Esophagus squamous epithelium (tissue), 5 donors: ENCODE measurements at regions not wholly inside any gene's neighbourhood (a gene's known extent, or its start where the extent isn't known, plus 50 kb on each side); places are given as distances from the start of the nearest gene placed in this dataset.
"Not testable (repeated sequence)": the region's sequence is repeated elsewhere in the genome, so short reads cannot be mapped to it uniquely, and the experiment has no call there.

ENCODE experiments used
- DNase-seq: peaks from one replicate; lab custom pipeline; 2025; lab: John Stamatoyannopoulos, UW
- H3K27ac ChIP-seq, 4 donors: fragments of 200-600 bp; sonication (generic); one replicate each; pipeline ENCODE4 v1.5.1; 2016 to 2019; ENCODE audit warnings: mild to moderate bottlenecking in 1 of 4
- H3K27me3 ChIP-seq, 4 donors: fragments of 200-600 bp; sonication (generic); 1 replicate in 3 of 4; 2 replicates in 1 of 4; pipeline versions ENCODE4 v1.5.1 to v1.6.0; 2017 to 2021; ENCODE audit warnings: antibody characterized with exemption in 1 of 4
- H3K36me3 ChIP-seq, 3 donors: fragments of 200-600 bp; sonication (generic); one replicate each; pipeline ENCODE4 v1.5.1; 2016 to 2019
- H3K4me1 ChIP-seq, 3 donors: fragments of 200-600 bp; sonication (generic); one replicate each; pipeline ENCODE4 v1.5.1; 2017 to 2019
- H3K4me3 ChIP-seq, 4 donors: fragments of 200-600 bp; sonication (generic); 1 replicate in 3 of 4; 2 replicates in 1 of 4; pipeline ENCODE4 v1.5.1; 2016 to 2019; ENCODE audit warnings: mild to moderate bottlenecking in 2 of 4, moderate library complexity in 1 of 4
- H3K9me3 ChIP-seq, 3 donors: fragments of 200-600 bp; sonication (generic); one replicate each; pipeline ENCODE4 v1.5.1; 2016 to 2019
- POLR2A ChIP-seq, 4 donors: fragments of 450-650 bp; IDR thresholded peaks; one replicate each; pipeline ENCODE4 v1.6.1; 2017; ENCODE audit warnings: antibody characterized with exemption in 4 of 4, mild to moderate bottlenecking in 4 of 4, moderate library complexity in 3 of 4
- WGBS, 2 donors: methylation state at CpG; one replicate each; pipeline ENCODE4 v1.1.5; 2018; 5-methylcytosine and 5-hydroxymethylcytosine counted together
- intact Hi-C: fragments of 100-400 bp; cut with DNase I; formaldehyde crosslinking; loops from one replicate; pipeline ENCODE4 v1.15.0; 2022
- TF ChIP-seq, protein P1 (sequence below), 6 experiments: fragments of 450-650 bp in 4 of 6; fragments of 200-600 bp in 2 of 6; sonication (generic) in 2 of 6; IDR thresholded peaks; one replicate each; pipeline ENCODE4 v1.5.1; 2016 to 2019; ENCODE audit warnings: antibody characterized with exemption in 6 of 6, mild to moderate bottlenecking in 4 of 6, moderate library complexity in 4 of 6
- donor health status: DM: yes; HTN: yes; CAD: no.

DNA sequence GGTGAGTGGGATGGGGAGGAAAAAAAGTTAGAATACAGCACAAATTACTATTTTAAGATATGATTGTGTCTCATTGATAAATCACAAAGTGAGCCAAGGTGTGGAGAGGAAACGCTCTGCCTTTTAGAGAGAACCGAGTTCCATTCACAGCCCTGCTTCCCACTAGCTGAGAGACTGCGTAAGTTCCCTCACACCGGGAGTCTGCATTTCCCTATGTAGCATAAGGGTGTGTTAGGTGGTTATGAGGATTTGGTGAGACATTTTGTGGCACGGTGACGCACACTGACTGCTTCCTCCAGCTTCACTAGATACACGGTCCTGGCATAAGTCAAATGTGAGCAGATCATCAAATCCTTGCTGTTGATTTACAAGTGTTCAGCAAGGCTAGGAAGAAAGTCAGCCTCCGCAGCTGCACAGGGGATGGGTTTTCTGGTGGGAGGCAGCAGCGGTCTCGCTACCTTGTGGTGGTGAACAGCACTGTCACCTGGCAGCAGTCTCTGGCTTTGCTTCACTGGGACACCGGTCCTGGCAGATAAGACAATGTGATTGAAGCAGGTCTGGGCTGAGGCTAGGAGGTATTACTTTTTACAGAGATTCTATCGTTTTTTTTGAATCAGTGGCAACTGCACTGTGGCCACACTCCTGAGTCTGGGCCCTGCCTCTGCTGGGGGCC lies 312.2 kb upstream of the B3GAT1 start:
- H3K27me3 ChIP-seq: peaks cover 0 to 32% (median 0%) of the 10 kb centered on the region in 4 donors
- no peak overlapping the region for H3K27ac ChIP-seq
- WGBS, 2 donors: 78 to 80% methylated on average over 8 to 12 of the region's 12 CpGs
- H3K4me3 ChIP-seq: no peak overlapping the region
- TF ChIP-seq, protein P1, sequence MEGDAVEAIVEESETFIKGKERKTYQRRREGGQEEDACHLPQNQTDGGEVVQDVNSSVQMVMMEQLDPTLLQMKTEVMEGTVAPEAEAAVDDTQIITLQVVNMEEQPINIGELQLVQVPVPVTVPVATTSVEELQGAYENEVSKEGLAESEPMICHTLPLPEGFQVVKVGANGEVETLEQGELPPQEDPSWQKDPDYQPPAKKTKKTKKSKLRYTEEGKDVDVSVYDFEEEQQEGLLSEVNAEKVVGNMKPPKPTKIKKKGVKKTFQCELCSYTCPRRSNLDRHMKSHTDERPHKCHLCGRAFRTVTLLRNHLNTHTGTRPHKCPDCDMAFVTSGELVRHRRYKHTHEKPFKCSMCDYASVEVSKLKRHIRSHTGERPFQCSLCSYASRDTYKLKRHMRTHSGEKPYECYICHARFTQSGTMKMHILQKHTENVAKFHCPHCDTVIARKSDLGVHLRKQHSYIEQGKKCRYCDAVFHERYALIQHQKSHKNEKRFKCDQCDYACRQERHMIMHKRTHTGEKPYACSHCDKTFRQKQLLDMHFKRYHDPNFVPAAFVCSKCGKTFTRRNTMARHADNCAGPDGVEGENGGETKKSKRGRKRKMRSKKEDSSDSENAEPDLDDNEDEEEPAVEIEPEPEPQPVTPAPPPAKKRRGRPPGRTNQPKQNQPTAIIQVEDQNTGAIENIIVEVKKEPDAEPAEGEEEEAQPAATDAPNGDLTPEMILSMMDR (IDR thresholded peaks at IDR 0.05): no peak
- no peak for TF ChIP-seq POLR2A (IDR thresholded peaks at IDR 0.05)
- intact Hi-C loops: no loop called here
- H3K9me3 ChIP-seq: no peaks in the 10 kb centered on the region
- H3K4me1 ChIP-seq: no peaks in the 10 kb centered on the region
- no peak for DNase-seq
- H3K36me3 ChIP-seq: no peaks in the 10 kb centered on the region

DNA sequence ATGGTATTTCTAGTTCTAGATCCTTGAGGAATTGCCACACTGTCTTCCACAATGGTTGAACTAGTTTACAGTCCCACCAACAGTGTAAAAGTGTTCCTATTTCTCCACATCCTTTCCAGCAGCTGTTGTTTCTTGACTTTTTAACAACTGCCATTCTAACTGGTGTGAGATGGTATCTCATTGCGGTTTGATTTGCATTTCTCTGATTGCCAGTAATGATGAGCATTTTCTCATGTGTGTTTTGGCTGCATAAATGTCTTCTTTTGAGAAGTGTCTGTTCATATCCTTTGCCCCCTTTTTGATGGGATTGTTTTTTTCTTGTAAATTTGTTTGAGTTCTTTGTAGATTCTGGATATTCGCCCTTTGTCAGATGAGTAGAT lies 308.6 kb upstream of the B3GAT1 start:
- H3K27ac ChIP-seq, H3K9me3 ChIP-seq, intact Hi-C loops, DNase-seq, H3K4me3 ChIP-seq, H3K36me3 ChIP-seq, H3K4me1 ChIP-seq: not testable (repeated sequence)
- H3K27me3 ChIP-seq: peaks cover 0 to 13% (median 0%) of the 10 kb centered on the region in 4 donors
- 86 to 94% methylated on average over 2 of the region's 2 CpGs for WGBS, 2 donors

DNA sequence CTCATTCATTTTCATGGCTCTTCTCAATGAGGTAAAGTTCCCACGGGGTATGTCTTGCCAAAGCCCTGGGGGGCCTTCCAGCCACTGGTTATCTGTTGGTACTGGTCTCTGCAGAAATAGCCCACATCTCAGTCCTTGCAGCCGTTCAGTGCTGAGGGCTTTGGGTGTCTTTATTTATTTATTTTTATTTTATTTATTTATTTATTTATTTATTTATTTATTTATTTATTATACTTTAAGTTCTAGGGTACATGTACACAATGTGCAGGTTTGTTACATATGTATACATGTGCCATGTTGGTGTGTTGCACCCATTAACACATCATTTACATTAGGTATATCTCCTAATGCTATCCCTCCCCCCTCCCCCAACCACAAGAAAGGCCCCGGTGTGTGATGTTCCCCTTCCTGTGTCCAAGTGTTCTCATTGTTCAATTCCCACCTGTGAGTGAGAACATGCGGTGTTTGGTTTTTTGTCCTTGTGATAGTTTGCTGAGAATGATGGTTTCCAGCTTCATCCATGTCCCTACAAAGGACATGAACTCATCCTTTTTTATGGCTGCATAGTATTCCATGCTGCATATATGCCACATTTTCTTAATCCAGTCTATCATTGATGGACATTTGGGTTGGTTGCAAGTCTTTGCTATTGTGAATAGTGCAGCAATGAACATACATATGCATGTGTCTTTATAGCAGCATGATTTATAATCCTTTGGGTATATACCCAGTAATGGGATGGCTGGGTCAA lies 308.1 kb upstream of the B3GAT1 start:
- H3K4me3 ChIP-seq, H3K9me3 ChIP-seq, intact Hi-C loops, H3K36me3 ChIP-seq, DNase-seq, H3K27ac ChIP-seq, H3K4me1 ChIP-seq, H3K27me3 ChIP-seq: not testable (repeated sequence)
- 76 to 87% methylated on average over 3 to 4 of the region's 4 CpGs for WGBS, 2 donors

DNA sequence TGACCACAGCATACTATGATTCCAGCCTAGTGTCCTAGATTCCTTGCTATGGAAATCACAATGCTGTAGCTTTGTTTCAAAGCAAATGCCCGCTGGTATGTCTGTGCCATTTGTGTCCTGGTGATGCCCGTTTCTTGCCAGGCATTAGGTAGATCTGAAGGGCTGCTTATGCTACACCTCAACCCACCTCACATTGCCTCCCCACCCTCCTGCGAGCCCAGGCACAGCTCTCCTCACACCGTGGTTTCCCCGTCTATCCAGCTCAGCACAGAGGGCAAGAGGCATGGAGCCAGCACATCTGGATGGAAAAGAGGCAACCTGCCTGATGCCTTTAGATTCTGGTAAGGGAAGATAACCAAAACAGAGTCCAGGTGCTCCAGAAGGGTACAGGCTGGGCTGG lies 307.4 kb upstream of the B3GAT1 start:
- TF ChIP-seq, protein P1 (IDR thresholded peaks at IDR 0.05): no peak
- no peak for TF ChIP-seq POLR2A (IDR thresholded peaks at IDR 0.05)
- no peak overlapping the region for H3K27ac ChIP-seq

DNA sequence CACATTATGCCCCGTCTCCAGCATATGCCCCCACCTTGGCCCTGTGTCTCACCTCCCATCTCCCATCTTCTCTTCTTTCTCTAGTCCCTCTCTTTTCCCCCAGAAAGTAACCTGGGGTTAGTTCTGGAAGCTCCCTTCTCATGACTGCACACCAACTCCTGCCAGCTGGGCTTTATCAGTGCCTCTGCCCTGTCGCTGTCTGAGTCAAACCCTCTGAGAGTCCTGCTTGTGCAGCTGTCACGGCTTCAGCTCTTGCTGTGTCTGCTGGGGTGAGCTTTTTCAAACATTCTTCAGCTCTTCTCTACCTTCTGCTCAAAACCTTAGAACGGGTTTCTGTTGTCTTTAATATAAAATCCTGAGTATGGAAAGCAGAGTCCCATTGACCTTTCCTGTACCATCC lies 304.5 kb upstream of the B3GAT1 start:
- H3K9me3 ChIP-seq: no peaks in the 10 kb centered on the region
- H3K4me3 ChIP-seq: no peak overlapping the region
- no peak overlapping the region for H3K27ac ChIP-seq
- TF ChIP-seq, protein P1 (IDR thresholded peaks at IDR 0.05): no peak
- TF ChIP-seq POLR2A (IDR thresholded peaks at IDR 0.05): no peak
- no peak for DNase-seq
- H3K36me3 ChIP-seq: no peaks in the 10 kb centered on the region
- intact Hi-C loops: no loop called here
- 57 to 58% methylated on average over 4 of the region's 4 CpGs for WGBS, 2 donors
- H3K4me1 ChIP-seq: no peaks in the 10 kb centered on the region
- H3K27me3 ChIP-seq: no peaks in the 10 kb centered on the region

More for the DNA sequence above, 307.4 kb upstream of the B3GAT1 start:
- H3K4me1 ChIP-seq: no peaks in the 10 kb centered on the region
- intact Hi-C loops: no loop called here
- peaks cover 0 to 3% (median 0%) of the 10 kb centered on the region in 4 donors for H3K27me3 ChIP-seq
- H3K4me3 ChIP-seq: no peak overlapping the region
- 64 to 88% methylated on average over 2 to 5 of the region's 5 CpGs for WGBS, 2 donors
- H3K9me3 ChIP-seq: no peaks in the 10 kb centered on the region
- H3K36me3 ChIP-seq: no peaks in the 10 kb centered on the region
- no peak for DNase-seq

DNA sequence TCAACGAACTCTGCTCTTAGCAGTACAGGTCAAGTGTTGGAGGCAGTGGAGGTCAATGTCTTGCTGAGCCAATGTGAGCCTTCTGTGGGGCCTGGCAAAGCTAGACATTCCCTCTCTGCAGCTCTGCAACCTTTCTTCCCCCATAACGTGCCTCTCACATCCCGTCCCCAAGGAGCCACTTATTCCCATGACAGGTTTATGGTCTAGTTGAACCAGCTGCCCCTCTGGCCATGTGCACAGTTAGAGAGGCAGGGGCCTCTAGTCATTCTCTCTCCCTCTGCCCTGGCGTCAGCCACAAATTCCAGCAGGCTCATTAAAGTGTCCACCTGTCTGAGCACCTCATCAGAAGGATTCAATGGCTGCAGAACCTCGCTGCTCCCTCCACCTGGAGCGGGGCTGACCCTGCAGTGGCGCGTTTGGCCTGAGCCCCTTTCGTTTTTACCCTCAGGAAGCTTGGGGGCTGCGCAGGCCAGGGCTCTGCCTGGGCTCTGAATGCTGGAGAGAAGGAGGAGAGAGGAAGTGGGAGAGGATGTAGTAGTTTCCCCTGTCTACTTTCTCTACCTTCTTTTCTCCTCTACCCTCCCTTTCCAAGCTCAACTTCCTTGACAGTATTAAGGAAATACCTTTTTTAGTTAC lies 302.1 kb upstream of the B3GAT1 start:
- intact Hi-C loops: no loop called here
- no peaks in the 10 kb centered on the region for H3K27me3 ChIP-seq
- H3K36me3 ChIP-seq: no peaks in the 10 kb centered on the region
- WGBS, 2 donors: 50 to 51% methylated on average over 10 of the region's 10 CpGs
- no peak overlapping the region for H3K27ac ChIP-seq
- H3K9me3 ChIP-seq: no peaks in the 10 kb centered on the region
- no peak overlapping the region for H3K4me3 ChIP-seq
- no peaks in the 10 kb centered on the region for H3K4me1 ChIP-seq
- TF ChIP-seq, protein P1 (IDR thresholded peaks at IDR 0.05): no peak
- no peak for TF ChIP-seq POLR2A (IDR thresholded peaks at IDR 0.05)
- no peak for DNase-seq
